Panc1 (cell line): ENCODE measurements at regions not wholly inside any gene's neighbourhood (a gene's known extent, or its start where the extent isn't known, plus 50 kb on each side); places are given as distances from the start of the nearest gene placed in this dataset.

Experiments
- ATAC-seq: fragments of 200-7000 bp; cut with Tn5 transposase; 2 replicates; pipeline ENCODE4 v1.9.1; 2020; ENCODE audit warnings: mild to moderate bottlenecking, moderate library complexity
- BruUV-seq: library from RNA; stranded (reverse); fragments of 400-500 nt; replicated peaks from 2 replicates; lab custom pipeline; 2021; lab: Mats Ljungman, UMichigan
- CTCF ChIA-PET: fragments of 300-600 bp; sonication (Branson Sonifier 250); formaldehyde crosslinking; loops from one replicate; lab custom pipeline; 2022; ENCODE audit warnings: antibody characterized with exemption; lab: Charles Lee
- POLR2A ChIA-PET: fragments of 300-600 bp; sonication (Branson Sonifier 250); formaldehyde crosslinking; loops from one replicate; lab custom pipeline; 2022; ENCODE audit warnings: antibody characterized with exemption; lab: Charles Lee
- DNase-seq: peaks from one replicate; pipeline ENCODE4 v3.0.0-alpha.2; 2010; ENCODE audit warnings: low read depth, low spot score
- H3K27ac ChIP-seq: 2 replicates; pipeline ENCODE4 v1.5.1; 2011; ENCODE audit warnings: mild to moderate bottlenecking, low read length, inconsistent platforms
- H3K27me3 ChIP-seq: fragments of 200-500 bp; sonication (Bioruptor generic); 2 replicates; pipeline ENCODE4 v1.6.0; 2014; ENCODE audit warnings: low read length, inconsistent platforms; ENCODE audit not compliant: control insufficient read depth, insufficient read depth
- H3K36me3 ChIP-seq: fragments of 200-500 bp; sonication (Bioruptor generic); 2 replicates; pipeline ENCODE4 v1.5.1; 2014; ENCODE audit warnings: inconsistent platforms, mild to moderate bottlenecking, low read length, moderate library complexity; ENCODE audit not compliant: control insufficient read depth, insufficient read depth
- H3K4me1 ChIP-seq: 2 replicates; pipeline ENCODE4 v1.5.1; 2011; ENCODE audit warnings: inconsistent platforms, mild to moderate bottlenecking, low read length, moderate library complexity; ENCODE audit not compliant: control insufficient read depth, insufficient read depth
- H3K4me3 ChIP-seq, 2 experiments: 2 replicates each; pipeline ENCODE4 v1.5.1; 2011 to 2012; ENCODE audit warnings: low read depth in 2 of 2, low read length in 2 of 2, mild to moderate bottlenecking in 2 of 2, inconsistent platforms in 1 of 2, moderate library complexity in 1 of 2
- H3K9me3 ChIP-seq: fragments of 200-500 bp; sonication (Bioruptor generic); 2 replicates; pipeline ENCODE4 v1.5.1; 2014; ENCODE audit warnings: low read depth, mild to moderate bottlenecking, inconsistent platforms, low read length, moderate library complexity; ENCODE audit not compliant: control insufficient read depth, insufficient read depth
- POLR2AphosphoS5 ChIP-seq: IDR thresholded peaks from 2 replicates; pipeline ENCODE4 v1.6.1; 2012; ENCODE audit warnings: mild to moderate bottlenecking, low read depth, low read length, moderate library complexity
- SIN3A ChIP-seq: IDR thresholded peaks from 2 replicates; pipeline ENCODE4 v1.6.1; 2012; ENCODE audit warnings: low read depth, mild to moderate bottlenecking, low read length, moderate library complexity, borderline replicate concordance; ENCODE audit not compliant: insufficient read depth
- TCF7L2 ChIP-seq: IDR thresholded peaks from 2 replicates; pipeline ENCODE4 v1.6.1; 2011; ENCODE audit warnings: mild to moderate bottlenecking, low read depth, low read length, inconsistent platforms
- in situ Hi-C: cut with HindIII; loops from 2 replicates; pipeline ENCODE4 v1.10.0; 2016; ENCODE audit warnings: low sequenced_read_pairs, low pct_unique_long_range_greater_than_20kb
- intact Hi-C: fragments of 100-400 bp; cut with micrococcal nuclease; formaldehyde crosslinking; loops from one replicate; pipeline ENCODE4 v1.10.0; 2022; ENCODE audit not compliant: unreplicated experiment
- TF ChIP-seq, protein P1 (sequence below), 2 experiments: IDR thresholded peaks; 2 replicates each; pipeline ENCODE4 v1.6.1; 2011 to 2012; ENCODE audit warnings: low read depth in 2 of 2, control low read depth in 1 of 2, low read length in 1 of 2, mild to moderate bottlenecking in 1 of 2, moderate library complexity in 1 of 2; ENCODE audit not compliant: insufficient read depth in 1 of 2
- TF ChIP-seq, protein P2 (sequence below): fragments of 450-650 bp; IDR thresholded peaks from 2 replicates; pipeline ENCODE4 v1.5.1; 2017; ENCODE audit warnings: mild to moderate bottlenecking

DNA sequence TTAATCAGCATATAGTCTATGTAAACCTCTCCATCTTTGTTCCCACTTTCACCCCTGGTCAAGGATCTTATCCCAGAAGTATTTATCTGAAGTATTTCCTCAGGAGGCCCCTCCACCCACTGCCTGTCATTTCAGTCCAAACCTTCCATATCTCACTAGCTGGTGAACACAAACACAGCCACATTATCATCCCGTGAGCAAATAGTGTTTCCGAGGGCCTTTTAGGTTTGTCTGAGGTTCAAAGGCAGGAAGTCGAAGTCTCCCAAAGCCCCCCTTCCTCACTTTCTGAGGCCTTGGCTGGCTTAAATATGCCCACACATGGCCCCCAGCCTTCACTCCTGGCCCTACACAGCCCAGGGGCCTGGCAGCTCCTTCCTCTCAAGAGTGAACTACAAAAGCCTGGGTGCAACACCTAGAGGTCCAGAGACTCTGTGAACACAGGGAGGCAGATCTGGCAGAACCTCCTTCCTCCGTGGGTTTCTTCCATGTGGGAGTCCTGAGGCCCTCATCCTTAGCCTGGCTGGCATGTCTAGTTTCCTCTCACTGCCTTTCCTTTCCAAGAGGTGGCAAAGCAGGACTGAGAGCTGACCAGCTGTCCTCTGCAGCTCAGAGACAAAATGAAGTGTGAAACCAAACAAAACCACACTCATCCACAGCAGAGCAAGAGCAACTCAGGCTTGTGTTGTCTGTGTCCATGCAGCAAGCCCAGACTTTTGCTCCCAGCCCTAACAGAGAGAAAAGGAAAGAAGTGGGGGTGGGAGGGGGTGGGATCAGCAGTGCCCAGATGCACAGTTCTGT lies 264.2 kb downstream of the SS18 start:
- Histone ChIP-seq H3K27ac (no peak overlapping the region), H3K4me3 (no peak overlapping the region), H3K4me1 (no peaks in the 10 kb centered on the region), H3K36me3 (no peaks in the 10 kb centered on the region), H3K27me3 (no peaks in the 10 kb centered on the region; the same call in 1 of the 2 replicates), H3K9me3 (no peaks in the 10 kb centered on the region)
- CTCF ChIA-PET: no interaction called here
- intact Hi-C loops (no loop called here), in situ Hi-C loops (no loop called here)
- TF ChIP-seq SIN3A (no peak), POLR2AphosphoS5 (no peak), TCF7L2 (no peak)
- TF ChIP-seq, protein P1, sequence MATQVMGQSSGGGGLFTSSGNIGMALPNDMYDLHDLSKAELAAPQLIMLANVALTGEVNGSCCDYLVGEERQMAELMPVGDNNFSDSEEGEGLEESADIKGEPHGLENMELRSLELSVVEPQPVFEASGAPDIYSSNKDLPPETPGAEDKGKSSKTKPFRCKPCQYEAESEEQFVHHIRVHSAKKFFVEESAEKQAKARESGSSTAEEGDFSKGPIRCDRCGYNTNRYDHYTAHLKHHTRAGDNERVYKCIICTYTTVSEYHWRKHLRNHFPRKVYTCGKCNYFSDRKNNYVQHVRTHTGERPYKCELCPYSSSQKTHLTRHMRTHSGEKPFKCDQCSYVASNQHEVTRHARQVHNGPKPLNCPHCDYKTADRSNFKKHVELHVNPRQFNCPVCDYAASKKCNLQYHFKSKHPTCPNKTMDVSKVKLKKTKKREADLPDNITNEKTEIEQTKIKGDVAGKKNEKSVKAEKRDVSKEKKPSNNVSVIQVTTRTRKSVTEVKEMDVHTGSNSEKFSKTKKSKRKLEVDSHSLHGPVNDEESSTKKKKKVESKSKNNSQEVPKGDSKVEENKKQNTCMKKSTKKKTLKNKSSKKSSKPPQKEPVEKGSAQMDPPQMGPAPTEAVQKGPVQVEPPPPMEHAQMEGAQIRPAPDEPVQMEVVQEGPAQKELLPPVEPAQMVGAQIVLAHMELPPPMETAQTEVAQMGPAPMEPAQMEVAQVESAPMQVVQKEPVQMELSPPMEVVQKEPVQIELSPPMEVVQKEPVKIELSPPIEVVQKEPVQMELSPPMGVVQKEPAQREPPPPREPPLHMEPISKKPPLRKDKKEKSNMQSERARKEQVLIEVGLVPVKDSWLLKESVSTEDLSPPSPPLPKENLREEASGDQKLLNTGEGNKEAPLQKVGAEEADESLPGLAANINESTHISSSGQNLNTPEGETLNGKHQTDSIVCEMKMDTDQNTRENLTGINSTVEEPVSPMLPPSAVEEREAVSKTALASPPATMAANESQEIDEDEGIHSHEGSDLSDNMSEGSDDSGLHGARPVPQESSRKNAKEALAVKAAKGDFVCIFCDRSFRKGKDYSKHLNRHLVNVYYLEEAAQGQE (IDR thresholded peaks at IDR 0.05; ENCODE audit: insufficient read depth in 1 of 2, low read depth in 2 of 2, low read length in 1 of 2): no peak
- TF ChIP-seq, protein P2, sequence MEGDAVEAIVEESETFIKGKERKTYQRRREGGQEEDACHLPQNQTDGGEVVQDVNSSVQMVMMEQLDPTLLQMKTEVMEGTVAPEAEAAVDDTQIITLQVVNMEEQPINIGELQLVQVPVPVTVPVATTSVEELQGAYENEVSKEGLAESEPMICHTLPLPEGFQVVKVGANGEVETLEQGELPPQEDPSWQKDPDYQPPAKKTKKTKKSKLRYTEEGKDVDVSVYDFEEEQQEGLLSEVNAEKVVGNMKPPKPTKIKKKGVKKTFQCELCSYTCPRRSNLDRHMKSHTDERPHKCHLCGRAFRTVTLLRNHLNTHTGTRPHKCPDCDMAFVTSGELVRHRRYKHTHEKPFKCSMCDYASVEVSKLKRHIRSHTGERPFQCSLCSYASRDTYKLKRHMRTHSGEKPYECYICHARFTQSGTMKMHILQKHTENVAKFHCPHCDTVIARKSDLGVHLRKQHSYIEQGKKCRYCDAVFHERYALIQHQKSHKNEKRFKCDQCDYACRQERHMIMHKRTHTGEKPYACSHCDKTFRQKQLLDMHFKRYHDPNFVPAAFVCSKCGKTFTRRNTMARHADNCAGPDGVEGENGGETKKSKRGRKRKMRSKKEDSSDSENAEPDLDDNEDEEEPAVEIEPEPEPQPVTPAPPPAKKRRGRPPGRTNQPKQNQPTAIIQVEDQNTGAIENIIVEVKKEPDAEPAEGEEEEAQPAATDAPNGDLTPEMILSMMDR: no peak
- BruUV-seq: no TSS peak
- DNase-seq (no peak), ATAC-seq (no peak)
- POLR2A ChIA-PET: no interaction called here

GRCh38 chr18:25825056-25825455 lies 265.4 kb downstream of the SS18 start:
- ChIA-PET CTCF (no interaction called here), POLR2A (no interaction called here)
- H3K27ac ChIP-seq: no peak overlapping the region
- H3K4me1 ChIP-seq: no peaks in the 10 kb centered on the region
- intact Hi-C loops (no loop called here), in situ Hi-C loops (no loop called here)
- ATAC-seq (no peak), DNase-seq (no peak)
- BruUV-seq: no TSS peak
- H3K9me3 ChIP-seq: no peaks in the 10 kb centered on the region
- no peaks in the 10 kb centered on the region; the same call in 1 of the 2 replicates for H3K27me3 ChIP-seq
- TF ChIP-seq, protein P2: no peak
- no peak for TF ChIP-seq POLR2AphosphoS5
- no peaks in the 10 kb centered on the region for H3K36me3 ChIP-seq
- no peak overlapping the region for H3K4me3 ChIP-seq
